Keratinocyte (primary cell): ENCODE measurements at regions not wholly inside any gene's neighbourhood (a gene's known extent, or its start where the extent isn't known, plus 50 kb on each side); places are given as distances from the start of the nearest gene placed in this dataset.

Experiments used
- DNase-seq: peaks from one replicate; pipeline ENCODE4 v3.0.0-alpha.2; 2011; ENCODE audit warnings: low read depth, missing footprints, low spot score
- FAIRE-seq: peaks from 2 replicates; lab custom pipeline; 2011; peaks lifted over from hg19 to GRCh38; lab: Jason Lieb, UNC
- H2AFZ ChIP-seq: 2 replicates; pipeline ENCODE4 v1.6.0; 2012; ENCODE audit warnings: low read length, control low read depth, inconsistent platforms; ENCODE audit not compliant: control insufficient read depth
- H3K27ac ChIP-seq: 2 replicates; pipeline ENCODE4 v1.5.1; 2011; ENCODE audit warnings: low read length; ENCODE audit not compliant: control insufficient read depth, insufficient read depth
- H3K27me3 ChIP-seq: 3 replicates; pipeline ENCODE4 v1.6.0; 2011; ENCODE audit warnings: low read length; ENCODE audit not compliant: control insufficient read depth, insufficient read depth; ENCODE audit errors: extremely low read depth
- H3K36me3 ChIP-seq, 2 experiments: 2 replicates in 1 of 2; 3 replicates in 1 of 2; pipeline ENCODE4 v1.5.1; 2011; ENCODE audit warnings: low read length in 2 of 2, mild to moderate bottlenecking in 1 of 2; ENCODE audit not compliant: control insufficient read depth in 2 of 2, insufficient read depth in 2 of 2; ENCODE audit errors: extremely low read depth in 1 of 2
- H3K4me1 ChIP-seq: 3 replicates; pipeline ENCODE4 v1.5.1; 2011; ENCODE audit warnings: low read length; ENCODE audit not compliant: control insufficient read depth, insufficient read depth; ENCODE audit errors: extremely low read depth
- H3K4me2 ChIP-seq: 3 replicates; pipeline ENCODE4 v1.6.0; 2011; ENCODE audit warnings: low read depth, low read length; ENCODE audit not compliant: control insufficient read depth, insufficient read depth; ENCODE audit errors: extremely low read depth
- H3K4me3 ChIP-seq, 3 experiments: fragments of 200-600 bp in 1 of 3; sonication (generic) in 1 of 3; 2 replicates in 2 of 3; 3 replicates in 1 of 3; pipeline ENCODE4 v1.5.1; 2011 to 2016; ENCODE audit warnings: low read length in 3 of 3, mild to moderate bottlenecking in 3 of 3, control low read depth in 2 of 3, inconsistent platforms in 1 of 3, low read depth in 1 of 3, mixed read lengths in 1 of 3, mixed run types in 1 of 3, moderate library complexity in 1 of 3; ENCODE audit not compliant: control insufficient read depth in 2 of 3, insufficient read depth in 2 of 3; ENCODE audit errors: extremely low read depth in 1 of 3
- H3K79me2 ChIP-seq: 2 replicates; pipeline ENCODE4 v1.6.0; 2012; ENCODE audit warnings: low read length; ENCODE audit not compliant: control insufficient read depth, insufficient read depth
- H3K9ac ChIP-seq: 3 replicates; pipeline ENCODE4 v1.6.0; 2011; ENCODE audit warnings: low read length; ENCODE audit not compliant: control insufficient read depth, insufficient read depth; ENCODE audit errors: extremely low read depth
- H3K9me1 ChIP-seq: 3 replicates; pipeline ENCODE4 v1.6.0; 2011; ENCODE audit warnings: low read length; ENCODE audit not compliant: control insufficient read depth, insufficient read depth; ENCODE audit errors: extremely low read depth
- H3K9me3 ChIP-seq: 2 replicates; pipeline ENCODE4 v1.5.1; 2012; ENCODE audit warnings: low read depth, low read length; ENCODE audit not compliant: control insufficient read depth
- H4K20me1 ChIP-seq: 3 replicates; pipeline ENCODE4 v1.6.0; 2011; ENCODE audit warnings: low read length; ENCODE audit not compliant: control insufficient read depth, insufficient read depth; ENCODE audit errors: extremely low read depth
- CTCF ChIP-seq, 3 experiments: IDR thresholded peaks in 1 of 3; conservative IDR thresholded peaks in 1 of 3; optimal IDR thresholded peaks in 1 of 3; 2 replicates in 2 of 3; 3 replicates in 1 of 3; pipeline versions ENCODE3 to v1.5.1; 2011; ENCODE audit warnings: low read length in 3 of 3, mild to moderate bottlenecking in 3 of 3, moderate library complexity in 2 of 3, control low read depth in 1 of 3, inconsistent platforms in 1 of 3; ENCODE audit not compliant: insufficient read depth in 2 of 3; ENCODE audit errors: extremely low read depth in 1 of 3
- EZH2 ChIP-seq: IDR thresholded peaks from one replicate; pipeline ENCODE4 v1.6.1; 2012; ENCODE audit warnings: inconsistent platforms, mild to moderate bottlenecking, low read length, moderate library complexity
- dilution Hi-C: fragments of 300-500 bp; cut with MboI; formaldehyde crosslinking; loops from one replicate; pipeline ENCODE4 v1.7.0; 2020; ENCODE audit warnings: low sequenced_read_pairs; ENCODE audit not compliant: extremely low pct_ligation_motif_present

- no peak overlapping the region for H3K4me3 ChIP-seq
- dilution Hi-C loops: no loop called here
These were observed 97.5 kb upstream of the CTAGE1 start for GRCh38 chr18:22515250-22515649.

GRCh38 chr18:22517356-22517755 is 99.6 kb upstream of the CTAGE1 start:
- Histone ChIP-seq H3K9ac (no peak overlapping the region), H3K27me3 (no peaks in the 10 kb centered on the region), H2AFZ (no peak overlapping the region), H3K4me1 (no peaks in the 10 kb centered on the region), H3K9me3 (no peaks in the 10 kb centered on the region), H3K27ac (no peak overlapping the region), H3K79me2 (no peaks in the 10 kb centered on the region), H3K4me3 (no peak overlapping the region), H3K36me3 (no peaks in the 10 kb centered on the region), H3K9me1 (no peaks in the 10 kb centered on the region), H4K20me1 (no peaks in the 10 kb centered on the region), H3K4me2 (no peak overlapping the region)
- TF ChIP-seq EZH2 (no peak), CTCF (optimal IDR thresholded peaks at IDR 0.05 in 1 of 3, IDR thresholded peaks at IDR 0.05 in 1 of 3, conservative IDR thresholded peaks at IDR 0.05 in 1 of 3; ENCODE audit: extremely low read depth in 1 of 3, insufficient read depth in 2 of 3, low read length in 3 of 3) (no peak)
- FAIRE-seq (no peak), DNase-seq (no peak)
- dilution Hi-C loops: no loop called here

More at GRCh38 chr18:22515250-22515649, 97.5 kb upstream of the CTAGE1 start:
- no peaks in the 10 kb centered on the region for H3K9me1 ChIP-seq
- H3K79me2 ChIP-seq: no peaks in the 10 kb centered on the region
- no peaks in the 10 kb centered on the region for H3K36me3 ChIP-seq
- H3K9me3 ChIP-seq: no peaks in the 10 kb centered on the region
- no peak overlapping the region for H2AFZ ChIP-seq
- H3K27ac ChIP-seq: no peak overlapping the region
- no peak overlapping the region for H3K4me2 ChIP-seq
- TF ChIP-seq EZH2: no peak
- no peak for TF ChIP-seq CTCF (optimal IDR thresholded peaks at IDR 0.05 in 1 of 3, IDR thresholded peaks at IDR 0.05 in 1 of 3, conservative IDR thresholded peaks at IDR 0.05 in 1 of 3; ENCODE audit: extremely low read depth in 1 of 3, insufficient read depth in 2 of 3, low read length in 3 of 3)
- H3K9ac ChIP-seq: no peak overlapping the region
- no peak for DNase-seq
- H3K27me3 ChIP-seq: no peaks in the 10 kb centered on the region
- no peaks in the 10 kb centered on the region for H3K4me1 ChIP-seq
- H4K20me1 ChIP-seq: no peaks in the 10 kb centered on the region
- no peak for FAIRE-seq
